Testis (tissue), 2 donors: ENCODE measurements at regions not wholly inside any gene's neighbourhood (a gene's known extent, or its start where the extent isn't known, plus 50 kb on each side); places are given as distances from the start of the nearest gene placed in this dataset.

Experiments used
- DNase-seq: peaks from one replicate; pipeline ENCODE4 v3.0.0-alpha.2; 2019
- H3K27ac ChIP-seq, 2 donors: fragments of 200-600 bp; sonication (generic); one replicate each; pipeline ENCODE4 v1.5.1; 2019
- H3K27me3 ChIP-seq: fragments of 200-600 bp; sonication (generic); one replicate; pipeline ENCODE4 v1.5.1; 2019
- H3K36me3 ChIP-seq: fragments of 200-600 bp; sonication (generic); one replicate; pipeline ENCODE4 v1.5.1; 2017; ENCODE audit warnings: low read depth; ENCODE audit errors: missing control alignments
- H3K4me1 ChIP-seq: fragments of 200-600 bp; sonication (generic); one replicate; pipeline ENCODE4 v1.5.1; 2019
- H3K4me3 ChIP-seq, 2 donors: fragments of 200-600 bp; sonication (generic); one replicate each; pipeline ENCODE4 v1.5.1; 2017 to 2019
- H3K9me3 ChIP-seq: fragments of 200-600 bp; sonication (generic); one replicate; pipeline ENCODE4 v1.5.1; 2017
- CTCF ChIP-seq, 3 experiments: fragments of 450-650 bp in 2 of 3; fragments of 200-600 bp in 1 of 3; sonication (generic) in 1 of 3; IDR thresholded peaks; one replicate each; pipeline ENCODE4 v1.5.1; 2016 to 2019; ENCODE audit warnings: antibody characterized with exemption in 3 of 3, mild to moderate bottlenecking in 2 of 3, moderate library complexity in 1 of 3
- POLR2A ChIP-seq: fragments of 450-650 bp; IDR thresholded peaks from one replicate; pipeline ENCODE4 v1.6.1; 2017; ENCODE audit warnings: antibody characterized with exemption, mild to moderate bottlenecking, moderate library complexity
- WGBS, 2 donors: methylation state at CpG; one replicate each; pipeline ENCODE4 v1.1.5; 2018; 5-methylcytosine and 5-hydroxymethylcytosine counted together
- intact Hi-C: fragments of 100-400 bp; cut with DNase I; formaldehyde crosslinking; loops from one replicate; pipeline ENCODE4 v1.15.1; 2023; ENCODE audit warnings: low total_unique reads

- no peak for DNase-seq
- H3K27ac ChIP-seq = no peak overlapping the region
- 52 to 68% methylated on average over 2 of the region's 2 CpGs for WGBS, 2 donors
- no peaks in the 10 kb centered on the region for H3K4me1 ChIP-seq
- H3K36me3 ChIP-seq = no peaks in the 10 kb centered on the region
- TF ChIP-seq CTCF (IDR thresholded peaks at IDR 0.05) = no peak
- no peak for TF ChIP-seq POLR2A
- no peaks in the 10 kb centered on the region for H3K27me3 ChIP-seq
- intact Hi-C loops = no loop called here
- no peaks in the 10 kb centered on the region for H3K9me3 ChIP-seq
- no peak overlapping the region for H3K4me3 ChIP-seq
Measured at GRCh38 chr17:70994194-70994593, 824.9 kb downstream of the KCNJ2 start.

- TF ChIP-seq CTCF (IDR thresholded peaks at IDR 0.05) (no peak), POLR2A (no peak)
- intact Hi-C loops = no loop called here
- no peak overlapping the region for H3K27ac ChIP-seq
- H3K9me3 ChIP-seq = no peaks in the 10 kb centered on the region
- no peak for DNase-seq
- no peaks in the 10 kb centered on the region for H3K36me3 ChIP-seq
- no peaks in the 10 kb centered on the region for H3K27me3 ChIP-seq
- no peak overlapping the region for H3K4me3 ChIP-seq
- no peaks in the 10 kb centered on the region for H3K4me1 ChIP-seq
Measured at GRCh38 chr17:70995997-70996396, 826.7 kb downstream of the KCNJ2 start.

GRCh38 chr17:71003736-71004135 is 834.4 kb downstream of the KCNJ2 start:
- H3K4me3 ChIP-seq = no peak overlapping the region
- H3K4me1 ChIP-seq = no peaks in the 10 kb centered on the region
- no peak overlapping the region for H3K27ac ChIP-seq
- TF ChIP-seq CTCF (IDR thresholded peaks at IDR 0.05) = no peak
- TF ChIP-seq POLR2A = no peak
- no peaks in the 10 kb centered on the region for H3K27me3 ChIP-seq
- intact Hi-C loops = no loop called here
- no peak for DNase-seq
- H3K36me3 ChIP-seq = no peaks in the 10 kb centered on the region
- no peaks in the 10 kb centered on the region for H3K9me3 ChIP-seq
- 44 to 54% methylated on average over 12 of the region's 12 CpGs for WGBS, 2 donors

GRCh38 chr17:71004413-71004812 is 835.1 kb downstream of the KCNJ2 start:
- TF ChIP-seq POLR2A = no peak
- TF ChIP-seq CTCF (IDR thresholded peaks at IDR 0.05) = no peak
- Histone ChIP-seq H3K27me3 (no peaks in the 10 kb centered on the region), H3K36me3 (no peaks in the 10 kb centered on the region), H3K27ac (no peak overlapping the region), H3K9me3 (no peaks in the 10 kb centered on the region), H3K4me1 (no peaks in the 10 kb centered on the region), H3K4me3 (no peak overlapping the region)
- WGBS, 2 donors = 61 to 80% methylated on average over 6 of the region's 6 CpGs
- DNase-seq = no peak
- intact Hi-C loops = no loop called here

- no peak for TF ChIP-seq POLR2A
- TF ChIP-seq CTCF (IDR thresholded peaks at IDR 0.05) = no peak
- Histone ChIP-seq H3K27me3 (no peaks in the 10 kb centered on the region), H3K9me3 (no peaks in the 10 kb centered on the region), H3K27ac (no peak overlapping the region), H3K36me3 (no peaks in the 10 kb centered on the region), H3K4me3 (no peak overlapping the region), H3K4me1 (no peaks in the 10 kb centered on the region)
- WGBS, 2 donors = 15 to 22% methylated on average over 4 of the region's 4 CpGs
- intact Hi-C loops = no loop called here
- no peak for DNase-seq
Measured at GRCh38 chr17:71011391-71011790, 842.1 kb downstream of the KCNJ2 start.
